HepG2 (cell line): ENCODE measurements at regions not wholly inside any gene's neighbourhood (a gene's known extent, or its start where the extent isn't known, plus 50 kb on each side); places are given as distances from the start of the nearest gene placed in this dataset.

Source experiments
- ELF4 ChIP-seq: sonication (generic); formaldehyde crosslinking; IDR thresholded peaks from 2 replicates; pipeline ENCODE4 v1.5.0; 2020; ENCODE audit warnings: missing genetic modification reagents, mild to moderate bottlenecking, moderate library complexity, borderline replicate concordance
- HHEX ChIP-seq: IDR thresholded peaks from 2 replicates; pipeline ENCODE4 v1.6.1; 2016; ENCODE audit warnings: control low read depth
- HNRNPL ChIP-seq: fragments of 200-400 bp; formaldehyde crosslinking; IDR thresholded peaks from 2 replicates; pipeline ENCODE4 v1.6.1; 2017; ENCODE audit warnings: mild to moderate bottlenecking, low read depth, low read length
- JUNB ChIP-seq: sonication (generic); formaldehyde crosslinking; IDR thresholded peaks from 2 replicates; pipeline ENCODE4 v1.8.0; 2022; ENCODE audit warnings: missing genetic modification reagents, mild to moderate bottlenecking, borderline replicate concordance
- POLR2AphosphoS5 ChIP-seq: IDR thresholded peaks from 2 replicates; pipeline ENCODE4 v1.6.1; 2012; ENCODE audit warnings: low read depth, low read length
- RAD21 ChIP-seq: fragments of 450-650 bp; formaldehyde crosslinking; IDR thresholded peaks from 2 replicates; pipeline ENCODE4 v1.5.0; 2020; ENCODE audit warnings: mild to moderate bottlenecking
- YY1 ChIP-seq: IDR thresholded peaks from 2 replicates; pipeline ENCODE4 v1.6.1; 2011; ENCODE audit warnings: low read length, low read depth, moderate library complexity, mild to moderate bottlenecking; ENCODE audit not compliant: insufficient read depth, insufficient replicate concordance
- ZNF263 ChIP-seq: sonication (generic); formaldehyde crosslinking; IDR thresholded peaks from 2 replicates; pipeline ENCODE4 v1.4.0; 2020; ENCODE audit warnings: missing genetic modification reagents
- TF ChIP-seq, protein P1 (sequence below): sonication (generic); formaldehyde crosslinking; IDR thresholded peaks from 2 replicates; pipeline ENCODE4 v1.4.0; 2020; ENCODE audit warnings: missing genetic modification reagents

GRCh38 chr13:29943686-29944085 lies 93.3 kb upstream of the UBL3 start:
- TF ChIP-seq HHEX (CRISPR knock-in tag) (no peak), YY1 (no peak), POLR2AphosphoS5 (no peak), JUNB (CRISPR knock-in tag) (no peak), ELF4 (no peak), ZNF263 (no peak), RAD21 (CRISPR knock-in tag) (no peak), HNRNPL (no peak)
- TF ChIP-seq, protein P1, sequence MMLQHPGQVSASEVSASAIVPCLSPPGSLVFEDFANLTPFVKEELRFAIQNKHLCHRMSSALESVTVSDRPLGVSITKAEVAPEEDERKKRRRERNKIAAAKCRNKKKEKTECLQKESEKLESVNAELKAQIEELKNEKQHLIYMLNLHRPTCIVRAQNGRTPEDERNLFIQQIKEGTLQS (CRISPR knock-in tag), result no peak
